ENCODE measurements at regions not wholly inside any gene's neighbourhood (a gene's known extent, or its start where the extent isn't known, plus 50 kb on each side); places are given as distances from the start of the nearest gene placed in this dataset.
"Not testable (repeated sequence)": the region's sequence is repeated elsewhere in the genome, so short reads cannot be mapped to it uniquely, and the experiment has no call there.

- DNase-seq: no peak
Measured at GRCh38 chr4:37771771-37772170, 54.7 kb upstream of the PGM2 start.

DNA sequence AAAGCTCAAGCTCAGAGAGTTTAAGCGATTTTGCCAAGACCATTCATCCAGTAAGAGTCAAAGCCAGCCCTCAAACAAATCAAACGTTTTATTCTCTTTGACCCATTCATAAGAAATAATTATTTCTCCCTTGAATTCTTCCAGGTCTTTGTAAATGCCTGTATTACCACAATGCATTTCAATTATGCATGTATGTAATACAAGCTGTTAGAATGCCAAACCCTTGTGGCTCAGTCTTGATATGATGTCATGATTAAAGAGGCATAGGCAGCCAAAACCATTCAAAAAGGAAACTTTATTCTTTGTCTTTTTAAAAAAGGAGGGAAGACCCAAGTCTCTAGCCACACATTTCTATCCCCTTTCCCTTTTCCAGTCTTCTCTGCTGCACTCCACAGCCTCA lies 56.5 kb upstream of the PGM2 start:
- DNase-seq: peak; percentile 27

DNA sequence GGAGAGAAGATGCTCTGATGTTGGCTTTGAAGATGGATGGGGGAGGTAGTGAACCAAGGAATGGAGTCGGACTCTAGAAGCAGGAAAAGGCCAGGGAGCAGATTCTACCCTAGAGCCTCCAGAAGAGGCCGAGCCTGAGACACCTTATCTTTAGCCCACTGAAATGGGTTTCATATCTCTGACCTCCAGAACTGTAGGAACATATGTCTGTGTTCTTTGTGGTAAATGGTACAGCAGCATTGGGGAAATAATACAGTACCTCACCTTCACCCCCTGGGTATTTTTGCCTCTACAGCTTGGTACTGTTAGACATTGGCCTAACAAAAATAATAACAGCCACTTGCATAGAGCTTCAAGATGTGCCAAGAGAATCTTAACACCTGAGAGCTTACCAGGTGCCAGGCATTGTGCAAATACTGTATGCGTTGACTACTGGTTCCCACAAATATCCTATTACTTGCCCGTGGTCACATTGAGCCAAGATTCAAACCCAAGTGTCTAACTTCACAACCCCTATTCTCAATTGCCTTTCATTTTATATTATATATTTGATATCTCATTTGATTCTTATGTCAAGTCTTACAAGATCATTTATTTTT lies 57.0 kb upstream of the PGM2 start:
- DNase-seq: peak; percentile 68

DNA sequence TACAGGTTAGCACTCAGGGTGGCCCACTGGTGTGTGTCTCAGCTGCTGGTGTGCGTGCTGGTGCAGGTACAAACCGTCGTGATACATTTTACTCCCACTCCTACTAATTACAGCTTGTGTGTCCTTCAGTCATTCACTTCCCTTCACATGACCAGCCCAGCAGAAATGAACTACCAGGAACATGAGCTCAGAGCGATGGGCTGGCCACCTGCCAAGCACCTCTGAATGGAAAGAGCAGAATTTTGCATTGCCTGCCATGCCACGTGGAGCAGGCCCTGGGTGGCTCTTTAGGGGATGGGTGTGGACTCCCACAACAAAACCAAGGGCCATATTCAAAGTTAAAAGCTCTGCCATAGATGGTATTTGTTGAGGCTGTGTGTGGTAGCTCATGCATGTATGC lies 58.9 kb upstream of the PGM2 start:
- DNase-seq: peak; percentile 78

DNA sequence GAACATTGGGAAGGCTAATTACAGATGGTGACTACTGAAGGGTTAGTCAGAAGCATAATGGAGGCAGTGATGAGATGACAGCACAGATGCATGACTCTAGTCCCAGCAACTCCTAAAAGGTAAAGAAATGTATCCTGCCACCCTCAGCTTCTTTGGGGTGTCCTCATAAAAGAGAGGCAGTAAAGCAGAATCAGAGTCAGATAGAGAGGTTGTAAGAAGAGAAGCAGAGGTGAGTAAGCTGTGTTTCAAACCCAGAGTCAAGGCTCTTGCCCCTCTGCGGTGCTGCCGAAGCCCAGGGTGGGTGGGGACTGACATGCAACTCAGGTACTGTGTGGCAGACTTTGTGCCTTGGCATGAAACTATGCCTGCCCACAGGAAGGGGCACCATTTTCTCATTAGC lies 59.5 kb upstream of the PGM2 start:
- no peak for DNase-seq

DNA sequence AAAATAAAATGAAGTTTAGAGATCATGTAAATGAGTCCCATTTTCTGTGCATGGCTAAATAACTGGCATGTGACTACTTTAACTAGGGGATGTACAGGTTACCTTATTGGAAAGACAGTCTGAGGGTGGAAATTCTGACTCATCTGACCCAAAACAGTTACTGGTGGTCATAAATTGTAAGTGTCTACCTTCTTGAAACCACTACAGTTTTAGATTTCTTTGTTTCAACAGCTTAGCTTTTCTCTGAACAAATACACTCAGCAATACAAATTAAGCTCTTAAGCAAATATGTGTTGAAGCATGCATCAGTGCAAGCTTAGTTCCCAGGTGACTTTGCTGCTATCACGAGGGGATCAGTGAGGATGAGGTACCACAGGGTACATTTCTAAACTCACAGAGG lies 60.7 kb upstream of the PGM2 start:
- DNase-seq: no peak

GRCh38 chr4:37763831-37764230 lies 62.7 kb upstream of the PGM2 start:
- DNase-seq: no peak

DNA sequence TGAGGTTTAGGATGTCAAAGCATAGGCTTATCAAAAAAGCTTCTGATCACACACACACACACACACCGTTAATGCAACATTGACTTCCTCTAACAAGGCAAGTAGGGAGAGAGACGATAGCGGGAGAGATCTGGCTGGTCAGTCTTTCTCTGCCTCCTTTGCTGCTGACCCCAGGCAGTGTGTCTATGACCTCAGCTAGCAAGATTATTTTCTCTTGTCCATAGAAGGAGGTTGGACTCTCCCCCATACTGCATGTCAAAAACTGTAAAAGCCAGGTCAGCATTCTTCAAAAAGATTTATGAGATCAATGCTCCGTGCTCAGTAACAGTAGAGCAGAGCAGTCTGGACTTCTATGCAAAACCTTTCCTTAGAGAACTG lies 63.5 kb upstream of the PGM2 start:
- DNase-seq: peak; percentile 57

DNA sequence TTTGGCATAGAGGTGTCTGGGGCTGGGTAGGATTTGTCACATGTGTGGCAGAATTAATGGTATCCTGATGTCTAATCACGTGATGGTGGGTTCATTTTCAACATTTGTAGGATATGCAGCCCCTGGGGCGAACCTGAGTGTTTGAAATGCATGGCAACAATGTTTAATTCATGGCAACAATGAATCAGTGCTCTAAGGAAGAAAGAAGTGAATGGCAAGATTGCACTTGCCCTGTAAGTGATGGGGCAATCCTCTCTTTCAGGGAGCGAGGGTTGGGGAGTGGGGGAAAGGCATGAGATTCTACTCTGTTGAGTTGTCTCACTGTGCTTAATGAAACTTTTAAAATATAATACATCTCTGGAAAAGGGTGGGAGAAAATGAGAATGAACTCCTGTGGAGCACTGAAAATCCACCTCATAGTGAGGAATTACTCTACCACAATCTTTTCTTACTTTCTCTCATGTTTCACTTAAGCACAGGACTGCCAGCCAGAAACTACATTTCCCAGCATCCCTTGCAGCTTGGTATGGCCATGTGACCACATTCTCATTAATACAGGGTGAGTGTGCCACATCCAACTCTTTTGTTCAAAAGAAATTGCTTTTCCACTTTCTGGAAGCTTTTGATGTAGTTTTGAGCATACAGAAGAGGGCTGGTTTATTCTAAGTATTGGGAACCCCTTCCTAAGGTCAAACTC lies 64.0 kb upstream of the PGM2 start:
- DNase-seq: peak; percentile 80

DNA sequence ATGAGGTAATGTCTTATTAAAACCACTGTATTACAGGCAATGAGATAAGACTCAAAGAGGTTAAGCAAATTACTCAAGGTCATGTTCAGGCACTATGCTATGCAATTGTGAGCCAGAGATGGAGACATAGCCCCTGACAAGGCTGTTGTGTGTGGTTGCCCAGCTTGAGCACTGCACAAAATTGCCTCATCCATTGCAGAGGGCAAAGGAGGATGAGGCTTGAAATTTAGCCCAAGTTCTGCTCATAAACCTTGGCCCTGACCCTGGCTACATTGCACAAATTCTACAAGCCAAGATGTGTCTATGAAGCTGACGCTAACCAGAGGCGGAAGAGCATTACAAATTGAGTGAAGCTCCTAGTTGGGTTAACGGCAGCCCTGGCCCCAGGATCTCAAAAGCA lies 65.6 kb upstream of the PGM2 start:
- peak; percentile 33 for DNase-seq

DNA sequence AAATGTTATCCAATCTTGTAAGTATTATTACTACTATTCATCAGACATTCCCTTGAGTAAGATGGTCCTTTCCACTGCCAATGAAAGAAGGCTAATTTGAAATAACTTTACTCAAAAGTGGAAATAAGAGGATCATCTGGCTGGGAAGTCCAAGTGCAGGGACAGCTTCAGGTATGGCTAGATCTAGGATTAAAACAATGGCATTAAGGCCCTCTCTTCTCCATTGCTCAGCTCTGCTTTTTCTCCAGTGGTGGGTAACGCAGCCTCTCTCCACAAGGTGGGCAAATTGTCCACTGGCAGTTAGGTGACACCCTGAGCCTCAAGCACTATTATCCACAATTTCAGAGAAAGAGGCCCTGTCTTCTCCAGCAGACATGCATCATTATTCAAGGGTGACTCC lies 66.7 kb upstream of the PGM2 start:
- DNase-seq: no peak

- DNase-seq: peak; percentile 84
Measured at GRCh38 chr4:37758226-37758625, 68.3 kb upstream of the PGM2 start.

- peak; percentile 47 for DNase-seq
Measured at GRCh38 chr4:37757761-37758160, 68.7 kb upstream of the PGM2 start.

- DNase-seq: no peak
Measured at GRCh38 chr4:37757121-37757520, 69.4 kb upstream of the PGM2 start.

DNA sequence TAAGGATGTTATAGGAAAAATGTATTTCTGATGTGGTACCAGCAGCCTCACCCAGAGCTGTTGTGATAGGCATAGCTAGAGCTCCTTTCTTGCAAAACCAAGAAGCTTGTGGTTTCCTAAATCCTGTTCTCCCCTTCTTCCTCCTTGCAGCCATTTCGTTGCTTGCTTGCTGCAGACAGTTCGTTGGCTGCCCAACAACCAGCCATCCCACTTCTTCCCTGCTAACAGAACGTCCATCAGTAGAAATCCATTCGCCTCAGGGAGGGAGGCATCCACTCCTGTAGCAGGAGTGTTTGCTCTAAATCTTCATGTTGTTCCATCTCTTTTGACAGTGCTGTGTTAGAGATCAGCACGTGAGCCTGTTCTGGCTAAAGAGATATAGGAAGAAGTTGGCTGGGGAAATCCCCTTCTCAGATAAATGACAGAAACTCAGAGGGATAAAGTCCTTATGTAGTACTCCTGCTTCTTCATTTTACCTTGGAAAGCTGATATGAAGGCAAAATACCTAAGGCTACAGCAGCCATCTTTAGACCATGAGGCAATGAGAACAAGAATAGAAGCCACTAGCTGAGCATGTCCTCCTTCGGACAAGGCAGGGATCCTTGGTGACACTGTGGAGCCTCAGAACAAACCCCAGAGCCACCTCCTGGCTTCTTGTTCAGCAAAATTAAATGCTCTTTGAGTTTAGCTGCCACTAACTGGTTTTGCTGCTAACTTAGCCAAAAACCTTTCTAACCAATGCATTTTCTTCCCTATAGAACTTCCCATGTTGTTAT lies 68.4 kb upstream of the RELL1 start:
- peak; percentile 63 for DNase-seq

DNA sequence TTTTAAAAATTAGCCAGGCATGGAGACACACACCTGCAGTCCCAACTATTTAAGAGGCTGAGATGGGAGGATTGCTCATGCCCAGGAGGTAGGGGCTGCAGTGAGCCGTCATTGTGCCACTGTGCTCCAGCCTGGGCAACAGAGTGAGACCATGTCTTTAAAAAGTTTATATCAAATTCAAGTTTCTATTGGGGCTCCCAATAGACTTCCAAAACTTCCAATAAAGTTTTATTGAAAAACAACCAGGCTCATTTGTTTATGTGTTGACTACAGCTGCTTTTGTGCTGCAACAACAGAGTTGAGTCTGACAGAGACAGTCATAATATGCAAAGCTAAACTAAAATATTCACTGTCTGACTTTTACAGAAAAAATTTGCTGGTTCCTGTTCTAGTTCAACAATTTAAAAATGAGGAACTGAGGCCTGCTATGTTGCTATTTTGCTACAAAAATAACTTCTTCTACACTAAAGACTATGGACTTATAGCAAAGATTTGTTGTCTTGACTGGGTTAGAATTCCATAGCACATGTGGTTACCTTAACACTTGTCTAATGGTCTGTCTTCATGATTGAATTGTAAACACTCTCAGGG lies 63.3 kb upstream of the RELL1 start:
- DNase-seq: peak; percentile 53

- DNase-seq: peak; percentile 89
Measured at GRCh38 chr4:37748485-37748884, 62.3 kb upstream of the RELL1 start.

- DNase-seq: peak; percentile 37
Measured at GRCh38 chr4:37747772-37748330, 61.7 kb upstream of the RELL1 start.

DNA sequence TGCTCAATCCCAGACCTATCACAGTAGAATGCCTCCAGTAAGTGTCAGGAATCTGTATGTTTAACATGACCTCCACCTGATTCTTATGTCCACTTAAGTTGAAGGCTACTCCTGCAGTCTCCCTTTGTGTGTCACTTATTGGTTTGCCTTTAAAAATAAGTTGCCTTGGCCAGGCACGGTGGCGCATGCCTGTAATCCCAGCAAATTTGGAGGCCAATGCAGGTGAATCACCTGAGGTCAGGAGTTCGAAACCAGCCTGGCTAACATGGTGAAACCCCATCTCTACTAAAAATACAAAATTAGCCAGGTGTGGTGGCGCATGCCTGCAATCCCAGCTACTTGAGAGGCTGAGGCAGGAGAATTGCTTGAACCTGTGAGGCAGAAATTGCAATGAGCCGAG lies 60.7 kb upstream of the RELL1 start:
- DNase-seq: not testable (repeated sequence)

GRCh38 chr4:37745946-37746345 lies 59.8 kb upstream of the RELL1 start:
- no peak for DNase-seq

DNA sequence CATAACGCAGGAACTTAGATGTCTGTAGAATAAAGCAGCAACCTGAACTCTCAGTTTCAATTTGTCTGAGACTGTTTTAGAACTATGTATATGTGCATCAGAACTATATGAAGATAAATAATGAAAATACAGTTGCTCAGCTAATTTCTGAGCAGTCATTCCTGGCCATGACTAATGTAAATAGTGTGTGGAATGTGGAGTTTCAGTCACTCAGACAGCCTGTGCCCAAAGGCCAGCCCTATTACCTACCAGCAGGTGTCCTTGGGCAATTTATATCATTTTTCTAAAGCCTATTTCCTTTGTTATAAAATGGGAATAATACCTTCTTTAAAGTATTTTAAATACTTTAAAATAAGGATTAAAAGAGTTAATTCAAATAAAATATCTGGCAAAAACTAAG lies 56.0 kb upstream of the RELL1 start:
- no peak for DNase-seq

GRCh38 chr4:37741564-37741963 lies 55.4 kb upstream of the RELL1 start:
- no peak for DNase-seq

DNA sequence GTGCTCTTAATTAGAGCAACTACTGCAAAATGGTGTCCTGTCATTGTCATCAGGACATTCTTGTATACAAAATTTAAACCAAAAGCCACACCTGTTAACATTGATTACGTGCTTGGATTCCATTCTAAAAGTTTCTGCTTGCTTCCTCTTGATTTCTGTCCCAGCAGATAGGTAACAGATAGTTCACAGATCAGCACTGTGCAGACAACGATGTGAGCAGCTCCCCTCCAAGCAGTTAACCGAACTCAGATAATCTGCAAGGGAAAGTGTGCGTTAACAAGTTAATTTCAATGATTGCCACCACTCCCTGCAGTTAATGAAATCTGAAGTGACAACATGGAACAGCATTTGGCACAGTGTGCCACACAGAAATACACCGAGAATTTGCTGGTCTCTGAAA lies 54.4 kb upstream of the RELL1 start:
- DNase-seq: peak; percentile 65

DNA sequence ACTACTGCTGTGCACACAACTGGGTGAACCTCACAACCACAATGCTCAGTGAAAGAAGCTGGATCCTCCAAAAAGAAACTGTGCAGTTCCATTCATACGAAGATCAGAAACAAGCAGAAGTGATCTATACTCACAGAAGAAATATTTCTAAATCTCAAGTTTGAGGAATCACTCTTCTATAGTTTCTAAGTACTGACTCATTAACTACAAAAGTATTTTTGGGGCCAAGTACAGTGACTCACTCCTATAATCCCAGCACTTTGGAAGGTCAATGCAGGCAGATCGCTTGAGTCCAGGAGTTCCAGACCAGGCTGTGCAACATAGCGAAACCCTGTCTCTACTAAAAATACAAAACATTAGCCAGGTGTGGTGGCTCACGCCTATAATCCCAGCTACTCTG lies 51.3 kb upstream of the RELL1 start:
- DNase-seq: no peak

All from hematopoietic multipotent progenitor cell treated with erythropoietin and hydrocortisone succinate and interleukin-3 and kit ligand, for 4 days (in vitro differentiated cells).